ENCODE measurements at regions not wholly inside any gene's neighbourhood (a gene's known extent, or its start where the extent isn't known, plus 50 kb on each side); places are given as distances from the start of the nearest gene placed in this dataset.

DNA sequence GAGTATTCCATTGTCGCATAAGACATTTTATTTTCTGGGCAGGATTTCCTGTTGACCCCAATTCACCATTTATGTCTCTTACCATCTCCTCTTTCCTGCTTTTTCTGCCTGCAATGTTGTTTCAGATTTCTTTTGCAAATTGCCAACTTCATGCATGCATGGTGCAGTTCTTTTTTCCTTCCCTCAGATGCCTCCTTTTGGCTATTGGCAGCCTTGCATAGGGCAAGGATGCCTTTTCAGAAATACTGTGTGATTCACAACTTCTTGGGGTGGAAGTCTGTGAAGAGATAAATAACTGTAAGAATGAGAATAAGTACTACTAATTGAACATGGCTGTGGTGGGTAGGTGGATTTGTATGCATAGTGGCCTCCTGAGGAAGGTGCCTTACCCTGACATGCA is 116.7 kb downstream of the SOX4 start:
- H3K27ac ChIP-seq (ENCODE audit: low read depth, low read length, severe bottlenecking) = peak overlapping the region; percentile 88
- peaks cover 14% of the 10 kb centered on the region for H3K4me1 ChIP-seq (ENCODE audit: control insufficient read depth, insufficient read depth, low read length, poor library complexity, severe bottlenecking)
- H3K36me3 ChIP-seq (ENCODE audit: control insufficient read depth, insufficient read depth, low read length) = no peaks in the 10 kb centered on the region
- no peak overlapping the region for H3K4me3 ChIP-seq (ENCODE audit: extremely low read depth, insufficient read depth, low read length, poor library complexity, severe bottlenecking)
- H3K9me3 ChIP-seq (ENCODE audit: control insufficient read depth, low read length) = peaks cover 3% of the 10 kb centered on the region
- WGBS, 2 experiments (ENCODE audit: insufficient coverage in 2 of 2) = 100% methylated on average over 1 of the region's 1 CpG

DNA sequence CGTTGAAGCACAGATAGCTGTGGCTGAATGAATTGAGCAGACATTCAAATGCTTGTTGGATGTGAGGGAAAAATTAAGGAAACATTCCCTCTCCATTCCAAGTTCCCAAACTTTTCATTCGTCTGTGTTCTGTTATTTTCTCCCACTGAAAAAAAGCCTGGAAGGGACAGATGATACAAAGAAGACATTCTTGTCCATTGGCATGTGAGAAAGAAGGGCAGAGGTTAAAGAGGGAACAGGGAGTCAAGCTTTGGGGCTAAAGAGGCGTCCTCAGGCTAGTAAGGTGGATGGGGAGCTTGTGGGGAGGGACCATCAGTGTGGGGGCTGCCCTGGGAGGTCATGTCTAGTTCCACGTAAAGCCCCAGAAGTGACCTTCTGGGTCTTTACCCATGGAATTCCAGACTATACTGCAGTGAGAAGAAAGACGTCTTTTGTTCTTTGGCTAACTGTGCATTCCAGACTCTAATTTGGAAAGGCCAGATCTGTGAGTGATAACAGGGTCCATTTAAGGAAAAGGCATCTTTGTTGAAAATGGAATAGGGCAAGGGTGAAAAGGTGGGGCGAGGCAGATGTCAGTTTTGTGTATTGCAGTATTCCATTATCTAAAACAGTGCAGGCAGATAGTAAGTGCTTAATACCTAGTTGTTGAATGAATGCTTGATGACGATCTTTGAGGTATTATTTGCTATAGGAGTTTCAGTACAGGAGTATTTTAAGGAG is 117.5 kb downstream of the SOX4 start:
- 53 to 56% methylated on average over 5 of the region's 7 CpGs for WGBS, 2 experiments (ENCODE audit: insufficient coverage in 2 of 2)
- Histone ChIP-seq H3K4me1 (ENCODE audit: control insufficient read depth, insufficient read depth, low read length, poor library complexity, severe bottlenecking) (peaks cover 14% of the 10 kb centered on the region), H3K4me3 (ENCODE audit: extremely low read depth, insufficient read depth, low read length, poor library complexity, severe bottlenecking) (no peak overlapping the region), H3K9me3 (ENCODE audit: control insufficient read depth, low read length) (peaks cover 3% of the 10 kb centered on the region), H3K36me3 (ENCODE audit: control insufficient read depth, insufficient read depth, low read length) (no peaks in the 10 kb centered on the region), H3K27ac (ENCODE audit: low read depth, low read length, severe bottlenecking) (peak overlapping the region; percentile 88)

DNA sequence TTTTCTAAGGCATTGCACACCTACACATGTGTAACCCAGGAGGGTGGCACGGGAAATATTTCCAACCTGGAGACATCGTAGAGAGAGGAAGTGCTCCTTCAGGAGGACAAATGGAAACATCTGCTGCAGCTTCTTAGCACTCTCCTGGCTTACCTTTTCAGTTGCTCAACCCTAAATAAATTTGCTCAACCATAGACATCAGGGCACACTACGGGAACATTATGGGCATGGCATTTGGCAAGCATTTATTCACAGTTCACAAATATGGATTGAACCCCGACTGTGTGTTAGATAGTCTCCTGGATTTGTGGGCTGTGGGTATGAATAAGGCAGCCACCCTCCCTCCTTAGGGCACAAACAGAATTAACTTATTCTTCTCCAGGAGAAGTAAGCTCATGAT is 118.7 kb downstream of the SOX4 start:
- no peaks in the 10 kb centered on the region for H3K36me3 ChIP-seq (ENCODE audit: control insufficient read depth, insufficient read depth, low read length)
- 90 to 100% methylated on average over 2 to 3 of the region's 4 CpGs for WGBS, 2 experiments (ENCODE audit: insufficient coverage in 2 of 2)
- peaks cover 14% of the 10 kb centered on the region for H3K4me1 ChIP-seq (ENCODE audit: control insufficient read depth, insufficient read depth, low read length, poor library complexity, severe bottlenecking)
- H3K9me3 ChIP-seq (ENCODE audit: control insufficient read depth, low read length) = peaks cover 3% of the 10 kb centered on the region
- no peak overlapping the region for H3K4me3 ChIP-seq (ENCODE audit: extremely low read depth, insufficient read depth, low read length, poor library complexity, severe bottlenecking)
- H3K27ac ChIP-seq (ENCODE audit: low read depth, low read length, severe bottlenecking) = no peak overlapping the region

DNA sequence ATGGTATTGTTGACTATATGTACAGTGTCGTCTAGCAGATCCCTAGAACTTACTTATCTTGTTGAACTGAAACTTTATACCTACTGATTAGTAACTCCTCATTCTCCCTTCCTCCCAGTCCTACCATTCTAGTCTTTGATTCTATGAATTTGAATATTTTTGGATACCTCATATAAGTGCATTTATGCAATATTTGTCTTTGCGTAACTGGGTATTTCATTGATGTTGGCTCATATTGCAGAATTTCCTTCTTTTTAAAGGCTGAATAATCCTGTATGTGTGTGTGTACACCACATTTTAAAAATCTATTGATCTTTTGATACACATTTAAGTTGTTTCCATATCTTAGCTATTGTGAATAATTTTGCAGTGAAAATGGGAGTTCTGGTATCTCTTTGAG is 119.9 kb downstream of the SOX4 start:
- no peak overlapping the region for H3K27ac ChIP-seq (ENCODE audit: low read depth, low read length, severe bottlenecking)
- no peak overlapping the region for H3K4me3 ChIP-seq (ENCODE audit: extremely low read depth, insufficient read depth, low read length, poor library complexity, severe bottlenecking)
- H3K9me3 ChIP-seq (ENCODE audit: control insufficient read depth, low read length) = peaks cover under 1% of the 10 kb centered on the region
- H3K4me1 ChIP-seq (ENCODE audit: control insufficient read depth, insufficient read depth, low read length, poor library complexity, severe bottlenecking) = peaks cover 14% of the 10 kb centered on the region
- no peaks in the 10 kb centered on the region for H3K36me3 ChIP-seq (ENCODE audit: control insufficient read depth, insufficient read depth, low read length)
- WGBS, 2 experiments (ENCODE audit: insufficient coverage in 2 of 2) = no CpG with 5 or more reads among the region's 2 CpGs

DNA sequence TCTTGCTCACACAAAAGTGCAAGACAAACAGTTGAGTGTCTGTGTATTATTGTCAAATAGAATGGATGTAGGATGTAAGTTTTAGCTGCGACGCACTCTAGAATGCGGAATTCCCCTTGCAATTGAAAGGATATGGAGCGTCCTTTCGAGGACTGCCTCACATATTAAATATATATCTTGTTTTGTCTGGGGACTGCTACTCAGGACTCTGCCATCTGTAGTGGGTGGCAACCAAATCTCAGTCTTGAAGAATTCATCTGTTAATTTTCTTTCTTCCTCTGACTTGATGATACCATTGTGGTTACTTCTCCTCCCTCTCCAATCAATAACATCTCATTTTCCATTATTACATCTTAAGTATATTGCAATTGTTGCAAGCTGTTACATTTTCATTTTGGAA is 121.6 kb downstream of the SOX4 start:
- Histone ChIP-seq H3K4me1 (ENCODE audit: control insufficient read depth, insufficient read depth, low read length, poor library complexity, severe bottlenecking) (peaks cover 9% of the 10 kb centered on the region), H3K27ac (ENCODE audit: low read depth, low read length, severe bottlenecking) (no peak overlapping the region), H3K36me3 (ENCODE audit: control insufficient read depth, insufficient read depth, low read length) (no peaks in the 10 kb centered on the region), H3K9me3 (ENCODE audit: control insufficient read depth, low read length) (no peaks in the 10 kb centered on the region), H3K4me3 (ENCODE audit: extremely low read depth, insufficient read depth, low read length, poor library complexity, severe bottlenecking) (no peak overlapping the region)
- WGBS, 2 experiments (ENCODE audit: insufficient coverage in 2 of 2) = 100% methylated on average over 2 of the region's 5 CpGs; no CpG with 5 or more reads in 1 of the 2 experiments

DNA sequence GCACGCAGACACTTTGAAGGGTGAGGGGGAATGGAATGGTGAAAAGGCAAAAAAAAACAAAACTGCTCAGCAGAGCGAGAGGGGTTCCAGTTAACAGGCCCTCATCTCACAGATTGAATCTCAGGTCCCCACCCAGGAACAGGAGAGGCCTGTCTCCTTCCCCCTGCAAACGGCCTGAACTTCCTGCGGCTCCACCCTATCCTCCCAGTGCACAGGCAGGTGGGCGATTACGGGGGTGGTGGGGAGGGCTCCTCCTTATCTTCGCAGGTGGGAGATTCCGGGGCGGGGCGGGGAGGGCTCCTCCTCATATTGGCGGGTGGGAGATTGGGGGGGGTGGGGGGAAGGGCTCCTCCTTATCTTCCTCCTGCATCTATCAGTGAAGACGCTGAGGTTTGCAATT is 129.0 kb downstream of the SOX4 start:
- Histone ChIP-seq H3K36me3 (ENCODE audit: control insufficient read depth, insufficient read depth, low read length) (no peaks in the 10 kb centered on the region), H3K9me3 (ENCODE audit: control insufficient read depth, low read length) (no peaks in the 10 kb centered on the region), H3K4me3 (ENCODE audit: extremely low read depth, insufficient read depth, low read length, poor library complexity, severe bottlenecking) (no peak overlapping the region), H3K4me1 (ENCODE audit: control insufficient read depth, insufficient read depth, low read length, poor library complexity, severe bottlenecking) (peaks cover 11% of the 10 kb centered on the region), H3K27ac (ENCODE audit: low read depth, low read length, severe bottlenecking) (no peak overlapping the region)
- WGBS, 2 experiments (ENCODE audit: insufficient coverage in 2 of 2) = 33 to 63% methylated on average over 1 of the region's 12 CpGs

DNA sequence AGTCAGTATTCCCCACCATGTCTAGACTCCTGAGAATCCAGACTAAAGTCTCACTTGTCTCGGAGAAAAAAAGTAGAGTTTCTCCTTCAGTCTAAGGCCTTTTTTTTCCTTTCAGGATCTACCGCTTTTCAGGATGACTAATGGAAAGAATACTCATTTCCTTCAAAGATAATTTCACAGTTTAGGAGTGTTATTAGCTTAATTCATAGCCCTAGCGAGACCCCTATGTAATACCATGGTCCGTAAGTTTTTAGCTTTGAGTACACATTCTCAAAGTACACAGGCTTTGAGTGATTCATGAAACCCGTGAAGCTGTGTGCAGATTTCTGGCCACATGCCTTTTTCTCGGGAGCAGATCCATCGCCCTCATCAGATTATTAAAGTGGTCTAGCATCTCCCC is 133.1 kb downstream of the SOX4 start:
- Histone ChIP-seq H3K4me1 (ENCODE audit: control insufficient read depth, insufficient read depth, low read length, poor library complexity, severe bottlenecking) (peaks cover 16% of the 10 kb centered on the region), H3K36me3 (ENCODE audit: control insufficient read depth, insufficient read depth, low read length) (no peaks in the 10 kb centered on the region), H3K4me3 (ENCODE audit: extremely low read depth, insufficient read depth, low read length, poor library complexity, severe bottlenecking) (no peak overlapping the region), H3K9me3 (ENCODE audit: control insufficient read depth, low read length) (no peaks in the 10 kb centered on the region), H3K27ac (ENCODE audit: low read depth, low read length, severe bottlenecking) (no peak overlapping the region)
- WGBS, 2 experiments (ENCODE audit: insufficient coverage in 2 of 2) = 72 to 73% methylated on average over 4 to 5 of the region's 7 CpGs

DNA sequence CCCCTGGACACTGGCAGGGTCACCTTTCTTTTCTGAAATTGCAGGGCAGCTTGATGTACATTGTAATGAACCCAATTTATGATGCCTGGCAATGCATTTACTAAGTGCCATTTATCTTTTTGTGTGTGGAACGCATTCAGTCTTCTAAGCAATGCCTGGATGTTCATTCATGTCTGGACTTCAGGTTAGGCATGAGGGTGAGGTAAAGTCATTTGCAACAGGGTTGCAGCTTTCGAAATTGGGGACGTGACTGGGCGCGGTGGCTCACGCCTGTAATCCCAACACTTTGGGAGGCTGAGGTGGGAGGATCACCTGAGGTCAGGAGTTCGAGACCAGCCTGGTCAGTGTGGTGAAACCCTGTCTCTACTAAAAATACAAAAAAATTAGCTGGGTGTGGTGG is 134.6 kb downstream of the SOX4 start:
- no peaks in the 10 kb centered on the region for H3K9me3 ChIP-seq (ENCODE audit: control insufficient read depth, low read length)
- H3K27ac ChIP-seq (ENCODE audit: low read depth, low read length, severe bottlenecking) = no peak overlapping the region
- no peaks in the 10 kb centered on the region for H3K36me3 ChIP-seq (ENCODE audit: control insufficient read depth, insufficient read depth, low read length)
- H3K4me3 ChIP-seq (ENCODE audit: extremely low read depth, insufficient read depth, low read length, poor library complexity, severe bottlenecking) = no peak overlapping the region
- WGBS, 2 experiments (ENCODE audit: insufficient coverage in 2 of 2) = 97 to 100% methylated on average over 5 to 6 of the region's 7 CpGs
- H3K4me1 ChIP-seq (ENCODE audit: control insufficient read depth, insufficient read depth, low read length, poor library complexity, severe bottlenecking) = peaks cover 26% of the 10 kb centered on the region

DNA sequence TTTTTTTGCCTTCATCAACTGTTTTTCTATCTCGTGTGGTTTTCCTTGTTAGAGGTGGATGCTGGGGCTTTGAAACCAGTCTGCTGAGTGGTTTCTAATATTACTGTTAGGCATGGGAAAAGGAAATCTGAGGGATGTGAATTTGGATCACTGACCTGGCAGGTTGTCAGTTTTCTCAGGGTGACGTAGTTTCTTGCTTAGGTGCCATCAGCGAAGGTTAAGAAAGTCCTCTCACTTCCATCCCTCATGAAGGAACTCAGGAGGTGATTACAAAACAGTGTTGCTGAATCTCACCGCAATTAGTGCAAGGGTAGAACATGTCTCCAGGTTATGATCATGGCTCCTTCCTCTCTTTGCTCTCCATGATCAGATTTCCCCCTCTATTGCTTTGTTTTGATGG is 135.9 kb downstream of the SOX4 start:
- H3K36me3 ChIP-seq (ENCODE audit: control insufficient read depth, insufficient read depth, low read length) = no peaks in the 10 kb centered on the region
- H3K4me1 ChIP-seq (ENCODE audit: control insufficient read depth, insufficient read depth, low read length, poor library complexity, severe bottlenecking) = peaks cover 31% of the 10 kb centered on the region
- H3K4me3 ChIP-seq (ENCODE audit: extremely low read depth, insufficient read depth, low read length, poor library complexity, severe bottlenecking) = no peak overlapping the region
- H3K27ac ChIP-seq (ENCODE audit: low read depth, low read length, severe bottlenecking) = no peak overlapping the region
- no peaks in the 10 kb centered on the region for H3K9me3 ChIP-seq (ENCODE audit: control insufficient read depth, low read length)
- 93 to 96% methylated on average over 3 of the region's 4 CpGs for WGBS, 2 experiments (ENCODE audit: insufficient coverage in 2 of 2)

DNA sequence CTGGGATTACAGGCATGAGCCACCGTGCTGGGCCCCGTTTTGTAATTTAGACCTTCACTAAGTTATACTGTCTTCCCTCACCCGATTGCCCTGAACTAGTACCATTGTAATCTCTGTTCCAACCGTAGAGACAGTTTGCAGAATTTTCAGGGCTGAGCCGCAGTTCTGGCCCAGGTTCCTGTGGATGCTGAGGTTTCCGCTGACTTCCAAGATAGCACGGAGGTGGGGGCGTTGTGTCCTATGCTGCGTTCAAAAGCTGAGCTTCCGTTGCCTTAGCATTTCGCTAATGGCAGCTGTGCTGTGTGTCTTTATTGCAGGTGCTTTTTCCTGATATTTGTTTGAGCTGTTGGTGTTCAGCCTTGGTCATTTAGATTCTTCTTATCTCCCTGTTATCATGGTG is 137.0 kb downstream of the SOX4 start:
- Histone ChIP-seq H3K27ac (ENCODE audit: low read depth, low read length, severe bottlenecking) (no peak overlapping the region), H3K4me3 (ENCODE audit: extremely low read depth, insufficient read depth, low read length, poor library complexity, severe bottlenecking) (no peak overlapping the region), H3K4me1 (ENCODE audit: control insufficient read depth, insufficient read depth, low read length, poor library complexity, severe bottlenecking) (peaks cover 31% of the 10 kb centered on the region), H3K36me3 (ENCODE audit: control insufficient read depth, insufficient read depth, low read length) (no peaks in the 10 kb centered on the region), H3K9me3 (ENCODE audit: control insufficient read depth, low read length) (no peaks in the 10 kb centered on the region)
- WGBS, 2 experiments (ENCODE audit: insufficient coverage in 2 of 2) = 94% methylated on average over 10 to 11 of the region's 11 CpGs

DNA sequence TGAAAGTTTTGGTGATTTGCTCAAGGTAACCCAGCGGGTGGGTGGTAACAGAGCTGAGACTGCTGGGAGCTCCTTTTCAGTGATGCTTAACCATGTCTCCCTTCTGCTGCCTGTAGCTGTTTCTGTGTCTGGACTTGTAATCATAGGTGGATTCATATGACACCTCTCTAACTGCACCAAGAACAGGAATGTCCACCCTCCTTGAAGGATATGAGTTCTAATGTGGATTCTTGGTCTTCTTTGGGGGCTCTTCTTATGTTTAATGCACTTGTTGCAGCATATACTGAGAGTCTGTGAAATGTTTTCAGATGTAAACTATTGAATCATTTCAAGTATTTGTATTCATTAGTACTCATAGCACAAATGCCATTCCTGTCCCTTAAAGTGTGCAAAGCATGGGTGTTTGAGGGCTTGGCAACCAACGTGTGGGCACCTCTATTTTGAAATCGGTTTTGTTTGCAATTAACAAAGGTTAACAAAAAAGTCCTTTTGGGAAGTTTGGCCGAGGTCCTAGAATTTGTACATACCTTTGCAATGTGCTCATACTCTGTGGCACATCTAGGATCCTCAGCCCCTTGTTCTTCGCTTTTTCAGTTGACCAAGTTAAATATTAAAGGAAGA is 138.0 kb downstream of the SOX4 start:
- Histone ChIP-seq H3K4me1 (ENCODE audit: control insufficient read depth, insufficient read depth, low read length, poor library complexity, severe bottlenecking) (peaks cover 25% of the 10 kb centered on the region), H3K9me3 (ENCODE audit: control insufficient read depth, low read length) (no peaks in the 10 kb centered on the region), H3K4me3 (ENCODE audit: extremely low read depth, insufficient read depth, low read length, poor library complexity, severe bottlenecking) (no peak overlapping the region), H3K27ac (ENCODE audit: low read depth, low read length, severe bottlenecking) (no peak overlapping the region), H3K36me3 (ENCODE audit: control insufficient read depth, insufficient read depth, low read length) (no peaks in the 10 kb centered on the region)
- 60 to 76% methylated on average over 3 to 4 of the region's 5 CpGs for WGBS, 2 experiments (ENCODE audit: insufficient coverage in 2 of 2)

All from mesodermal cell (in vitro differentiated cells).